ENCODE measurements at regions not wholly inside any gene's neighbourhood (a gene's known extent, or its start where the extent isn't known, plus 50 kb on each side); places are given as distances from the start of the nearest gene placed in this dataset.

DNA sequence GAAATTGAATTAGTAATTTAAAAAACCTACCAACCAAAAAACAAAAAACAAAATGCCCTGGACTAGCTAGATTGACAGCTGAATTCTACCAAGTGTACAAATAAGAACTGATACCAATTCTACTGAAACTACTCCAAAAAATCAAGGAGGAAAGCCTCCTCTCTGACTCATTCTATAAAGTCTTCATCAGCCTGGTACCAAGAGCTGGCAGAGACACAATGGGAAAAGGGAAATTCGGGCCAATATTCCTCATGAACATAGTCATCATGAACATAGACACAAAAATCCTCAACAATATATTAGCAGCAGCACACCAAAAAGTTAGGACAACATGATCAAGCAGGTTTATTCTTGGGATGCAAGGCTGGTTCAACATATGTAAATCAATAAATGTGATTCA, 2667.7 kb upstream of the PCDH20 start:
- DNase-seq (ENCODE audit: low spot score) = no peak
- 71% methylated on average over 1 of the region's 1 CpG for WGBS
- no peak for TF ChIP-seq RXRA (IDR thresholded peaks at IDR 0.05)
- TF ChIP-seq SP1 (IDR thresholded peaks at IDR 0.05) = no peak
- TF ChIP-seq, protein P1, sequence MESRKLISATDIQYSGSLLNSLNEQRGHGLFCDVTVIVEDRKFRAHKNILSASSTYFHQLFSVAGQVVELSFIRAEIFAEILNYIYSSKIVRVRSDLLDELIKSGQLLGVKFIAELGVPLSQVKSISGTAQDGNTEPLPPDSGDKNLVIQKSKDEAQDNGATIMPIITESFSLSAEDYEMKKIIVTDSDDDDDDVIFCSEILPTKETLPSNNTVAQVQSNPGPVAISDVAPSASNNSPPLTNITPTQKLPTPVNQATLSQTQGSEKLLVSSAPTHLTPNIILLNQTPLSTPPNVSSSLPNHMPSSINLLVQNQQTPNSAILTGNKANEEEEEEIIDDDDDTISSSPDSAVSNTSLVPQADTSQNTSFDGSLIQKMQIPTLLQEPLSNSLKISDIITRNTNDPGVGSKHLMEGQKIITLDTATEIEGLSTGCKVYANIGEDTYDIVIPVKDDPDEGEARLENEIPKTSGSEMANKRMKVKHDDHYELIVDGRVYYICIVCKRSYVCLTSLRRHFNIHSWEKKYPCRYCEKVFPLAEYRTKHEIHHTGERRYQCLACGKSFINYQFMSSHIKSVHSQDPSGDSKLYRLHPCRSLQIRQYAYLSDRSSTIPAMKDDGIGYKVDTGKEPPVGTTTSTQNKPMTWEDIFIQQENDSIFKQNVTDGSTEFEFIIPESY (IDR thresholded peaks at IDR 0.05) = no peak
- no peak for TF ChIP-seq JUND (IDR thresholded peaks at IDR 0.05)
- TF ChIP-seq, protein P2, sequence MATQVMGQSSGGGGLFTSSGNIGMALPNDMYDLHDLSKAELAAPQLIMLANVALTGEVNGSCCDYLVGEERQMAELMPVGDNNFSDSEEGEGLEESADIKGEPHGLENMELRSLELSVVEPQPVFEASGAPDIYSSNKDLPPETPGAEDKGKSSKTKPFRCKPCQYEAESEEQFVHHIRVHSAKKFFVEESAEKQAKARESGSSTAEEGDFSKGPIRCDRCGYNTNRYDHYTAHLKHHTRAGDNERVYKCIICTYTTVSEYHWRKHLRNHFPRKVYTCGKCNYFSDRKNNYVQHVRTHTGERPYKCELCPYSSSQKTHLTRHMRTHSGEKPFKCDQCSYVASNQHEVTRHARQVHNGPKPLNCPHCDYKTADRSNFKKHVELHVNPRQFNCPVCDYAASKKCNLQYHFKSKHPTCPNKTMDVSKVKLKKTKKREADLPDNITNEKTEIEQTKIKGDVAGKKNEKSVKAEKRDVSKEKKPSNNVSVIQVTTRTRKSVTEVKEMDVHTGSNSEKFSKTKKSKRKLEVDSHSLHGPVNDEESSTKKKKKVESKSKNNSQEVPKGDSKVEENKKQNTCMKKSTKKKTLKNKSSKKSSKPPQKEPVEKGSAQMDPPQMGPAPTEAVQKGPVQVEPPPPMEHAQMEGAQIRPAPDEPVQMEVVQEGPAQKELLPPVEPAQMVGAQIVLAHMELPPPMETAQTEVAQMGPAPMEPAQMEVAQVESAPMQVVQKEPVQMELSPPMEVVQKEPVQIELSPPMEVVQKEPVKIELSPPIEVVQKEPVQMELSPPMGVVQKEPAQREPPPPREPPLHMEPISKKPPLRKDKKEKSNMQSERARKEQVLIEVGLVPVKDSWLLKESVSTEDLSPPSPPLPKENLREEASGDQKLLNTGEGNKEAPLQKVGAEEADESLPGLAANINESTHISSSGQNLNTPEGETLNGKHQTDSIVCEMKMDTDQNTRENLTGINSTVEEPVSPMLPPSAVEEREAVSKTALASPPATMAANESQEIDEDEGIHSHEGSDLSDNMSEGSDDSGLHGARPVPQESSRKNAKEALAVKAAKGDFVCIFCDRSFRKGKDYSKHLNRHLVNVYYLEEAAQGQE (IDR thresholded peaks at IDR 0.05) = no peak
- TF ChIP-seq TAF1 (conservative IDR thresholded peaks at IDR 0.05) = no peak
- no peak for TF ChIP-seq RAD21 (IDR thresholded peaks at IDR 0.05)
- no peak for TF ChIP-seq GABPA (IDR thresholded peaks at IDR 0.05 in 1 of 2, conservative IDR thresholded peaks at IDR 0.05 in 1 of 2)
- no peak for TF ChIP-seq FOXA2 (IDR thresholded peaks at IDR 0.05)
- no peak for TF ChIP-seq HNF4G (IDR thresholded peaks at IDR 0.05)
- TF ChIP-seq, protein P3, sequence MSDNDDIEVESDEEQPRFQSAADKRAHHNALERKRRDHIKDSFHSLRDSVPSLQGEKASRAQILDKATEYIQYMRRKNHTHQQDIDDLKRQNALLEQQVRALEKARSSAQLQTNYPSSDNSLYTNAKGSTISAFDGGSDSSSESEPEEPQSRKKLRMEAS (IDR thresholded peaks at IDR 0.05) = no peak
- no peak for TF ChIP-seq HNF4A (conservative IDR thresholded peaks at IDR 0.05)
- TF ChIP-seq, protein P4, sequence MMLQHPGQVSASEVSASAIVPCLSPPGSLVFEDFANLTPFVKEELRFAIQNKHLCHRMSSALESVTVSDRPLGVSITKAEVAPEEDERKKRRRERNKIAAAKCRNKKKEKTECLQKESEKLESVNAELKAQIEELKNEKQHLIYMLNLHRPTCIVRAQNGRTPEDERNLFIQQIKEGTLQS (IDR thresholded peaks at IDR 0.05) = no peak
- H3K4me3 ChIP-seq (ENCODE audit: low read depth in 1 of 3, low read length in 3 of 3) = no peak overlapping the region
- H3K27me3 ChIP-seq (ENCODE audit: control insufficient read depth in 4 of 4, insufficient read depth in 4 of 4, low read length in 3 of 4) = peaks cover 0 to 3% (median 0%) of the 10 kb centered on the region in 4 donors
- no peaks in the 10 kb centered on the region for H3K9me3 ChIP-seq (ENCODE audit: control insufficient read depth in 4 of 4, low read length in 3 of 4)
- H3K9ac ChIP-seq (ENCODE audit: low read depth in 1 of 2, low read length in 2 of 2) = no peak overlapping the region
- no peak overlapping the region for H3K27ac ChIP-seq (ENCODE audit: low read depth in 1 of 2, low read length in 2 of 2)
- H3K36me3 ChIP-seq (ENCODE audit: control insufficient read depth in 4 of 4, insufficient read depth in 3 of 4, low read depth in 1 of 4, low read length in 3 of 4) = no peaks in the 10 kb centered on the region
- H3K4me1 ChIP-seq (ENCODE audit: control insufficient read depth in 4 of 4, insufficient read depth in 4 of 4, low read length in 3 of 4) = no peaks in the 10 kb centered on the region

DNA sequence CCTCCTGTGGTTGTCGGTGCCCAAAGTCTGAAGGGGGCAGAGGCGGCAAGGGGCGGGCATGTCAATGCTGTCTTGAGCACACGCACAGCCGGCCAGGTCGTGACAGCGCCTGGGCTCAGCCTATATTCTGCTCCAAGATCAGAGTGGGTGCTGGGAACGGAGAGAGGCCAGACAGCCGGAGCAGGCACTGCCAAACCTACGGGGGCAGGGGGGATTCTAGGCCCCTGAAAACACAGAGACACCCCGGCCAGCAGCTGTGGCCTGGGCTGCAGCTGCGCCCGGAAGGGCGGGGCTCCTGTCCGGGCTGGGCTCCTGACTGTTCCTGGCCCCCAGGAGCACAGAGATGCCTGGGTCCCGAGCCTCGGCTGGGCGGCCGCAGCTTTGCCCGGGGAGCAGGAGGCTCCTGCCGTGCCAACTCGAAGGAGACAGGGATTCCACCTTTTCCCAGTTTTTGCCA, 2662.9 kb upstream of the PCDH20 start:
- H3K4me1 ChIP-seq (ENCODE audit: control insufficient read depth in 4 of 4, insufficient read depth in 4 of 4, low read length in 3 of 4) = no peaks in the 10 kb centered on the region
- no peak for TF ChIP-seq HNF4G (IDR thresholded peaks at IDR 0.05)
- no peak for TF ChIP-seq EGR1 (IDR thresholded peaks at IDR 0.05; ENCODE audit: low read depth in 2 of 2)
- TF ChIP-seq GABPA (IDR thresholded peaks at IDR 0.05 in 1 of 2, conservative IDR thresholded peaks at IDR 0.05 in 1 of 2) = no peak
- TF ChIP-seq RAD21 (IDR thresholded peaks at IDR 0.05) = no peak
- TF ChIP-seq, protein P3 (IDR thresholded peaks at IDR 0.05) = no peak
- TF ChIP-seq, protein P5, sequence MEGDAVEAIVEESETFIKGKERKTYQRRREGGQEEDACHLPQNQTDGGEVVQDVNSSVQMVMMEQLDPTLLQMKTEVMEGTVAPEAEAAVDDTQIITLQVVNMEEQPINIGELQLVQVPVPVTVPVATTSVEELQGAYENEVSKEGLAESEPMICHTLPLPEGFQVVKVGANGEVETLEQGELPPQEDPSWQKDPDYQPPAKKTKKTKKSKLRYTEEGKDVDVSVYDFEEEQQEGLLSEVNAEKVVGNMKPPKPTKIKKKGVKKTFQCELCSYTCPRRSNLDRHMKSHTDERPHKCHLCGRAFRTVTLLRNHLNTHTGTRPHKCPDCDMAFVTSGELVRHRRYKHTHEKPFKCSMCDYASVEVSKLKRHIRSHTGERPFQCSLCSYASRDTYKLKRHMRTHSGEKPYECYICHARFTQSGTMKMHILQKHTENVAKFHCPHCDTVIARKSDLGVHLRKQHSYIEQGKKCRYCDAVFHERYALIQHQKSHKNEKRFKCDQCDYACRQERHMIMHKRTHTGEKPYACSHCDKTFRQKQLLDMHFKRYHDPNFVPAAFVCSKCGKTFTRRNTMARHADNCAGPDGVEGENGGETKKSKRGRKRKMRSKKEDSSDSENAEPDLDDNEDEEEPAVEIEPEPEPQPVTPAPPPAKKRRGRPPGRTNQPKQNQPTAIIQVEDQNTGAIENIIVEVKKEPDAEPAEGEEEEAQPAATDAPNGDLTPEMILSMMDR (IDR thresholded peaks at IDR 0.05; ENCODE audit: low read depth, low read length, missing input control) = no peak
- TF ChIP-seq, protein P2 (IDR thresholded peaks at IDR 0.05) = no peak
- TF ChIP-seq HNF4A (conservative IDR thresholded peaks at IDR 0.05) = no peak
- TF ChIP-seq TAF1 (conservative IDR thresholded peaks at IDR 0.05) = no peak
- TF ChIP-seq FOXA1 (IDR thresholded peaks at IDR 0.05) = no peak
- TF ChIP-seq YY1 (IDR thresholded peaks at IDR 0.05) = no peak
- TF ChIP-seq, protein P4 (IDR thresholded peaks at IDR 0.05) = no peak
- no peak for TF ChIP-seq RXRA (IDR thresholded peaks at IDR 0.05)
- TF ChIP-seq FOXA2 (IDR thresholded peaks at IDR 0.05) = no peak
- TF ChIP-seq NR2F2 (IDR thresholded peaks at IDR 0.05) = no peak
- no peak for TF ChIP-seq JUND (IDR thresholded peaks at IDR 0.05)
- 92% methylated on average over 22 of the region's 22 CpGs for WGBS
- no peak overlapping the region for H3K9ac ChIP-seq (ENCODE audit: low read depth in 1 of 2, low read length in 2 of 2)
- H3K9me3 ChIP-seq (ENCODE audit: control insufficient read depth in 4 of 4, low read length in 3 of 4) = no peaks in the 10 kb centered on the region
- H3K27ac ChIP-seq (ENCODE audit: low read depth in 1 of 2, low read length in 2 of 2) = no peak overlapping the region
- no peaks in the 10 kb centered on the region for H3K36me3 ChIP-seq (ENCODE audit: control insufficient read depth in 4 of 4, insufficient read depth in 3 of 4, low read depth in 1 of 4, low read length in 3 of 4)
- no peaks in the 10 kb centered on the region for H3K27me3 ChIP-seq (ENCODE audit: control insufficient read depth in 4 of 4, insufficient read depth in 4 of 4, low read length in 3 of 4)
- H3K4me3 ChIP-seq (ENCODE audit: low read depth in 1 of 3, low read length in 3 of 3) = no peak overlapping the region
- no peak for DNase-seq (ENCODE audit: low spot score)

All from liver (tissue), 8 donors.